Gastroesophageal sphincter (tissue), 4 donors: ENCODE measurements at regions not wholly inside any gene's neighbourhood (a gene's known extent, or its start where the extent isn't known, plus 50 kb on each side); places are given as distances from the start of the nearest gene placed in this dataset.

ENCODE experiments used
- ATAC-seq: fragments of 150-250 bp; one replicate; pipeline ENCODE4 v1.9.1; 2016; ENCODE audit warnings: mild to moderate bottlenecking, moderate library complexity
- H3K27ac ChIP-seq, 4 donors: fragments of 200-600 bp; sonication (generic) in 3 of 4; 1 replicate in 3 of 4; 2 replicates in 1 of 4; pipeline ENCODE4 v1.5.1; 2016 to 2019
- H3K27me3 ChIP-seq: fragments of 200-600 bp; sonication (generic); one replicate; pipeline ENCODE4 v1.5.1; 2019
- H3K36me3 ChIP-seq, 2 donors: fragments of 200-600 bp; sonication (generic); one replicate each; pipeline ENCODE4 v1.5.1; 2019; ENCODE audit warnings: control low read depth in 1 of 2
- H3K4me1 ChIP-seq, 3 donors: fragments of 200-600 bp; sonication (generic); 1 replicate in 2 of 3; 2 replicates in 1 of 3; pipeline ENCODE4 v1.5.1; 2016 to 2019; ENCODE audit warnings: control low read depth in 2 of 3
- H3K4me3 ChIP-seq, 2 donors: fragments of 200-600 bp; sonication (generic); one replicate each; pipeline ENCODE4 v1.5.1; 2019; ENCODE audit warnings: mild to moderate bottlenecking in 1 of 2, moderate library complexity in 1 of 2
- H3K9me3 ChIP-seq, 3 donors: fragments of 200-600 bp; sonication (generic); one replicate each; pipeline ENCODE4 v1.5.1; 2017 to 2019; ENCODE audit warnings: control low read depth in 2 of 3
- EP300 ChIP-seq: sonication (generic); formaldehyde crosslinking; IDR thresholded peaks from one replicate; pipeline ENCODE4 v1.6.1; 2017; ENCODE audit warnings: antibody characterized with exemption, mild to moderate bottlenecking
- POLR2A ChIP-seq, 2 donors: fragments of 450-650 bp; IDR thresholded peaks; one replicate each; pipeline ENCODE4 v1.6.1; 2017; ENCODE audit warnings: antibody characterized with exemption in 2 of 2, mild to moderate bottlenecking in 2 of 2, moderate library complexity in 1 of 2
- POLR2AphosphoS5 ChIP-seq: sonication (generic); formaldehyde crosslinking; IDR thresholded peaks from one replicate; pipeline ENCODE4 v1.6.1; 2017; ENCODE audit warnings: antibody characterized with exemption
- WGBS, 2 donors: methylation state at CpG; one replicate each; pipeline ENCODE4 v1.1.5; 2018; ENCODE audit warnings: low coverage in 1 of 2; 5-methylcytosine and 5-hydroxymethylcytosine counted together
- TF ChIP-seq, protein P1 (sequence below), 4 experiments: fragments of 200-600 bp in 2 of 4; fragments of 450-650 bp in 2 of 4; sonication (generic) in 1 of 4; IDR thresholded peaks; one replicate each; pipeline ENCODE4 v1.5.1; 2017 to 2019; ENCODE audit warnings: antibody characterized with exemption in 4 of 4, mild to moderate bottlenecking in 2 of 4, moderate library complexity in 2 of 4

DNA sequence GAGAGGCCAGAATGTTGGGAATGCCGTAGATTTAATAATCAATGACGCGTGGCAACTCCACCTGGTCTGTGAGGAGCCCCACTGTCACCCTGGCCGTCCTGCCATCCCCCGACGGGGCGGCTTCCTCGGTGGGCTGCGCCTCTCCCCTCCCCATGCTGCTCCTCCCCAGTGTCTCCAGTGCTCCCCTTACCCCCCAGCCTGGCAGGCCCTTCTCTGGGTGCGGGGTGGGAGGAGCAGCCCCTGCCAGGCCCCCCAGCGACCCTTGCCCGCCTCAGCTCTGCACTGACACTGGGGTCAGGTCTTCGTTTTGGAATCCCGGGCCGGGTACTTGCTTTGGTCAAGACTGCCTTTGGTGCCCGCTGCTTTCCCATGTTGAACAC lies 82.3 kb upstream of the FRMD1 start:
- no peak for ATAC-seq
- 100% methylated on average over 1 to 4 of the region's 16 CpGs for WGBS, 2 donors
- H3K4me3 ChIP-seq = no peak overlapping the region

DNA sequence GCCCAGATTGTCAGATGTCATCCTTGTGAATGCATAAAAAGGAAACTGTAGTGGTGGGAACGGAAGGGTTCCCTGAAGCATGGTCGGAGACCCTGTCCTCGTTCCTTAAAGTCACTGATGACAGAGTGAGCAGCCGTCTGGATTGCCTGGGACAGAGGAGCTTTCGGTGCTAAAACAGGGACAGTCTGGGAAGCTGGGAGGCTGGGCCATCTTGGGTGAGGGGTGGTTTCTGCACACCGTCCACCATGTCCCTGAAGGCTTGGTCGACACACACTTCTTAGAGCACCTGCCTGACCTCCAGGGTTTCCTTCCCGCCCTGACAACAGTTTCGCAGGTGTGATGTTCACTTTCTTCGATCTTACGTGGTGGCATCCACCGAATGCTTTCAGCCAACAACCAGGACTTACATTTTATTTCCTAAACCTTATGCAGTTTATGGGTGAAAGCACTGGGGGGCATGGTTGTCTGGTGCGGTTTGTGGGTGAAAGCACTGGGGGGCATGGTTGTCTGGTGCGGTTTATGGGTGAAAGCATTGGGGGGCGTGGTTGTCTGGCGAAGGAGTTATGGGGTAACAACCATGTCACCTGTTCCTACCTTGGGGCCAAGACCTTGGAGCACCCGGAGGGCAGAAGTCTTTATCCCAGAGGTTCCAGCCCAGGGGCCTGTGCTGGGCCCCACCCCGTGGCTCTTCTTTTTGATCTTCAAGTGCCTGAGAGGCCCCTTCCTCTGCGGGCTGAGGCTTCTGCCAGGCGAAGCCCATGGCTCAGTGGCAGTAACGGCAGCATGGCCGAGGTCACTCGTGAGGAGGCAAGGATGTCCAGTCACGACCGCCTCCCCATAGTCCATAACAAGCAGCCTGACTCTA lies 81.7 kb upstream of the FRMD1 start:
- Histone ChIP-seq H3K27ac (no peak overlapping the region), H3K4me1 (peaks cover 0 to 16% (median 11%) of the 10 kb centered on the region in 3 donors), H3K36me3 (no peaks in the 10 kb centered on the region), H3K4me3 (no peak overlapping the region), H3K9me3 (no peaks in the 10 kb centered on the region), H3K27me3 (no peaks in the 10 kb centered on the region)
- ATAC-seq = no peak
- TF ChIP-seq POLR2A (IDR thresholded peaks at IDR 0.05) = no peak
- TF ChIP-seq, protein P1, sequence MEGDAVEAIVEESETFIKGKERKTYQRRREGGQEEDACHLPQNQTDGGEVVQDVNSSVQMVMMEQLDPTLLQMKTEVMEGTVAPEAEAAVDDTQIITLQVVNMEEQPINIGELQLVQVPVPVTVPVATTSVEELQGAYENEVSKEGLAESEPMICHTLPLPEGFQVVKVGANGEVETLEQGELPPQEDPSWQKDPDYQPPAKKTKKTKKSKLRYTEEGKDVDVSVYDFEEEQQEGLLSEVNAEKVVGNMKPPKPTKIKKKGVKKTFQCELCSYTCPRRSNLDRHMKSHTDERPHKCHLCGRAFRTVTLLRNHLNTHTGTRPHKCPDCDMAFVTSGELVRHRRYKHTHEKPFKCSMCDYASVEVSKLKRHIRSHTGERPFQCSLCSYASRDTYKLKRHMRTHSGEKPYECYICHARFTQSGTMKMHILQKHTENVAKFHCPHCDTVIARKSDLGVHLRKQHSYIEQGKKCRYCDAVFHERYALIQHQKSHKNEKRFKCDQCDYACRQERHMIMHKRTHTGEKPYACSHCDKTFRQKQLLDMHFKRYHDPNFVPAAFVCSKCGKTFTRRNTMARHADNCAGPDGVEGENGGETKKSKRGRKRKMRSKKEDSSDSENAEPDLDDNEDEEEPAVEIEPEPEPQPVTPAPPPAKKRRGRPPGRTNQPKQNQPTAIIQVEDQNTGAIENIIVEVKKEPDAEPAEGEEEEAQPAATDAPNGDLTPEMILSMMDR (IDR thresholded peaks at IDR 0.05) = no peak
- no peak for TF ChIP-seq EP300
- TF ChIP-seq POLR2AphosphoS5 = no peak
- WGBS, 2 donors = 93 to 94% methylated on average over 8 to 9 of the region's 25 CpGs

More for the DNA sequence above, 82.3 kb upstream of the FRMD1 start:
- Histone ChIP-seq H3K27me3 (no peaks in the 10 kb centered on the region), H3K36me3 (no peaks in the 10 kb centered on the region), H3K9me3 (no peaks in the 10 kb centered on the region), H3K27ac (no peak overlapping the region), H3K4me1 (peaks cover 0 to 16% (median 11%) of the 10 kb centered on the region in 3 donors)
- TF ChIP-seq, protein P1 (IDR thresholded peaks at IDR 0.05) = no peak
- TF ChIP-seq EP300 (no peak), POLR2A (IDR thresholded peaks at IDR 0.05) (no peak), POLR2AphosphoS5 (no peak)

DNA sequence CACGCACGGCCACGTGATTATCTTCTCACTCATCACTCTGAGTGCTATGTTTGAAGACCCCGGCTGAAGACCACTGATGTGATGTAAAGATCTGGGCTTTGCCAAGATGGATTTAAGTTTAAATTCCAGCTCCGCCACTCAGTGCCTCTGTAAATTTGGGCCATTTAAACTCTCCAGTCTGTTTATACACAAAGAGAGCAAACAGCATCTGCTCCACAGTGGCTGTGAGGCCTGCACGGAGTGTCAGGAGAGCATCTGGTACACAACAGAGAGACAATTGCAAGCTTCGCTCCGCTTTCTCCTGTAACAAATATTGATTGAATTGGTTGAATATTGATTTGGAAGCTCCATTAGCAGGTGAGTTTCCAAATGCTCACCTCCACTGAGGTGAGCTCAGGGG lies 80.5 kb upstream of the FRMD1 start:
- WGBS, 2 donors = 93 to 96% methylated on average over 4 to 8 of the region's 8 CpGs
- no peak overlapping the region for H3K27ac ChIP-seq
- H3K36me3 ChIP-seq = no peaks in the 10 kb centered on the region
- H3K4me1 ChIP-seq = peaks cover 0 to 16% (median 11%) of the 10 kb centered on the region in 3 donors
- ATAC-seq = no peak
- H3K9me3 ChIP-seq = no peaks in the 10 kb centered on the region
- H3K27me3 ChIP-seq = no peaks in the 10 kb centered on the region
- no peak overlapping the region for H3K4me3 ChIP-seq
- TF ChIP-seq, protein P1 (IDR thresholded peaks at IDR 0.05) = no peak
- TF ChIP-seq EP300 (no peak), POLR2A (IDR thresholded peaks at IDR 0.05) (no peak), POLR2AphosphoS5 (no peak)

DNA sequence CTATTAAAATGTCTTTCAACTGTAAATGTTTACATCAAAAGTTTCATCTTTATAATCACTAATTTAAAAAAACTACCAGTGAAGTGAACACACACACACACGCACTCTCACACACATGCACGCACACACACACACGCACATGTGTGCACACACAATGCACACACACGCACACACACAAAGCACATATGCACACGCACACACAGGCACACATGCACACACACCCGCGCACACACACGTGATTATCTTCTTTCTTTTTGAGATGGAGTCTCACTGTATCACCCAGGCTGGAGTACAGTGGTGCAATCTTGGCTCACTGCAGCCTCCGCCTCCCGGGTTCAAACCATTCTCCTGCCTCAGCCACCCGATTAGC lies 80.0 kb upstream of the FRMD1 start:
- H3K4me3 ChIP-seq = no peak overlapping the region
- H3K27me3 ChIP-seq = no peaks in the 10 kb centered on the region
- no peaks in the 10 kb centered on the region for H3K36me3 ChIP-seq
- WGBS, 2 donors = 89 to 91% methylated on average over 8 to 11 of the region's 11 CpGs
- peaks cover 0 to 16% (median 11%) of the 10 kb centered on the region in 3 donors for H3K4me1 ChIP-seq
- ATAC-seq = no peak
- TF ChIP-seq POLR2AphosphoS5 (no peak), EP300 (no peak), POLR2A (IDR thresholded peaks at IDR 0.05) (no peak)
- TF ChIP-seq, protein P1 (IDR thresholded peaks at IDR 0.05) = no peak
- no peak overlapping the region for H3K27ac ChIP-seq
- no peaks in the 10 kb centered on the region for H3K9me3 ChIP-seq
